OCI-LY3 (cell line): ENCODE measurements at regions not wholly inside any gene's neighbourhood (a gene's known extent, or its start where the extent isn't known, plus 50 kb on each side); places are given as distances from the start of the nearest gene placed in this dataset.

Source experiments
- CTCF ChIP-seq: fragments of 200-600, 300-600 bp; sonication (generic); IDR thresholded peaks from 2 replicates; pipeline ENCODE4 v1.5.1; 2014; ENCODE audit warnings: antibody characterized with exemption, low read length, low read depth
- EZH2phosphoT487 ChIP-seq: fragments of 200-600 bp; shearing (Covaris generic); IDR thresholded peaks from 2 replicates; pipeline ENCODE4 v1.6.1; 2018; ENCODE audit warnings: antibody characterized with exemption, mixed run types, low read depth

GRCh38 chr16:17050468-17050867 is 420.3 kb downstream of the XYLT1 start:
- TF ChIP-seq CTCF = no peak
- TF ChIP-seq EZH2phosphoT487 = no peak
